AG20443 (cell line): ENCODE measurements at regions not wholly inside any gene's neighbourhood (a gene's known extent, or its start where the extent isn't known, plus 50 kb on each side); places are given as distances from the start of the nearest gene placed in this dataset.
A peak's percentile ranks its signal among the peaks of the same experiment; 100 is the strongest.

ENCODE experiments used
- DNase-seq: peaks from one replicate; pipeline ENCODE4 v3.0.0; 2012; ENCODE audit warnings: low spot score, mixed read lengths

GRCh38 chr1:50292276-50292675, 131.0 kb downstream of the DMRTA2 start:
- DNase-seq = no peak

GRCh38 chr1:50289495-50289894, 133.7 kb downstream of the DMRTA2 start:
- no peak for DNase-seq

- DNase-seq = no peak
Measured at GRCh38 chr1:50285994-50286393, 137.2 kb downstream of the DMRTA2 start.

GRCh38 chr1:50279622-50280330, 143.5 kb downstream of the DMRTA2 start:
- peak; percentile 21 for DNase-seq

GRCh38 chr1:50278961-50279360, 144.3 kb downstream of the DMRTA2 start:
- DNase-seq = no peak

GRCh38 chr1:50278410-50278809, 144.8 kb downstream of the DMRTA2 start:
- DNase-seq = no peak

- no peak for DNase-seq
Measured at GRCh38 chr1:50275566-50275965, 147.7 kb downstream of the DMRTA2 start.

GRCh38 chr1:50272912-50273311, 150.3 kb downstream of the DMRTA2 start:
- DNase-seq = no peak

- DNase-seq = peak; percentile 65
Measured at GRCh38 chr1:50271968-50272578, 151.2 kb downstream of the DMRTA2 start.

- no peak for DNase-seq
Measured at GRCh38 chr1:50271337-50271736, 151.9 kb downstream of the DMRTA2 start.

- DNase-seq = no peak
Measured at GRCh38 chr1:50270926-50271325, 152.3 kb downstream of the DMRTA2 start.

- DNase-seq = no peak
Measured at GRCh38 chr1:50268049-50268448, 155.2 kb downstream of the DMRTA2 start.

- peak; percentile 34 for DNase-seq
Measured at GRCh38 chr1:50266509-50266908, 156.7 kb downstream of the DMRTA2 start.

- peak; percentile 62 for DNase-seq
Measured at GRCh38 chr1:50265790-50266314, 157.1 kb downstream of the ELAVL4 start.

GRCh38 chr1:50264590-50264989, 155.9 kb downstream of the ELAVL4 start:
- no peak for DNase-seq

GRCh38 chr1:50262436-50262835, 153.7 kb downstream of the ELAVL4 start:
- no peak for DNase-seq

GRCh38 chr1:50261951-50262350, 153.2 kb downstream of the ELAVL4 start:
- no peak for DNase-seq

- no peak for DNase-seq
Measured at GRCh38 chr1:50257940-50258685, 149.4 kb downstream of the ELAVL4 start.

- no peak for DNase-seq
Measured at GRCh38 chr1:50257029-50257428, 148.3 kb downstream of the ELAVL4 start.
